Naive B cell (primary cell): ENCODE measurements at regions not wholly inside any gene's neighbourhood (a gene's known extent, or its start where the extent isn't known, plus 50 kb on each side); places are given as distances from the start of the nearest gene placed in this dataset.
"Not testable (repeated sequence)": the region's sequence is repeated elsewhere in the genome, so short reads cannot be mapped to it uniquely, and the experiment has no call there.

Experiments used
- ATAC-seq, 2 donors: fragments of 150-1000 bp; cut with Tn5 transposase; 2 replicates each; pipeline ENCODE4 v1.10.0; 2021; ENCODE audit warnings: low read depth in 2 of 2, mild to moderate bottlenecking in 2 of 2, moderate library complexity in 2 of 2
- DNase-seq: peaks from one replicate; pipeline ENCODE4 v3.0.0; 2022
- H3K27ac Mint-ChIP-seq, 6 donors: one replicate each; pipeline ENCODE4 v1.8.0; 2020 to 2022; ENCODE audit warnings: mild to moderate bottlenecking in 6 of 6, mixed read lengths in 6 of 6, moderate library complexity in 5 of 6, inconsistent platforms in 2 of 6
- H3K27me3 Mint-ChIP-seq, 3 donors: one replicate each; pipeline ENCODE4 v1.8.0; 2021 to 2022; ENCODE audit warnings: mixed read lengths in 3 of 3, mild to moderate bottlenecking in 1 of 3
- H3K36me3 Mint-ChIP-seq, 2 donors: one replicate each; pipeline ENCODE4 v1.8.0; 2020 to 2022; ENCODE audit warnings: mixed read lengths in 2 of 2, inconsistent platforms in 1 of 2, mild to moderate bottlenecking in 1 of 2
- H3K4me1 Mint-ChIP-seq, 3 donors: one replicate each; pipeline ENCODE4 v1.8.0; 2020 to 2022; ENCODE audit warnings: mixed read lengths in 3 of 3, inconsistent platforms in 1 of 3, mild to moderate bottlenecking in 1 of 3, moderate library complexity in 1 of 3
- H3K4me3 Mint-ChIP-seq, 8 donors: one replicate each; pipeline ENCODE4 v1.8.0; 2020 to 2022; ENCODE audit warnings: mild to moderate bottlenecking in 8 of 8, mixed read lengths in 8 of 8, moderate library complexity in 8 of 8, inconsistent platforms in 2 of 8
- H3K9me3 Mint-ChIP-seq, 7 donors: one replicate each; pipeline ENCODE4 v1.8.0; 2020 to 2022; ENCODE audit warnings: mixed read lengths in 7 of 7, mild to moderate bottlenecking in 5 of 7, inconsistent platforms in 2 of 7, moderate library complexity in 1 of 7

DNA sequence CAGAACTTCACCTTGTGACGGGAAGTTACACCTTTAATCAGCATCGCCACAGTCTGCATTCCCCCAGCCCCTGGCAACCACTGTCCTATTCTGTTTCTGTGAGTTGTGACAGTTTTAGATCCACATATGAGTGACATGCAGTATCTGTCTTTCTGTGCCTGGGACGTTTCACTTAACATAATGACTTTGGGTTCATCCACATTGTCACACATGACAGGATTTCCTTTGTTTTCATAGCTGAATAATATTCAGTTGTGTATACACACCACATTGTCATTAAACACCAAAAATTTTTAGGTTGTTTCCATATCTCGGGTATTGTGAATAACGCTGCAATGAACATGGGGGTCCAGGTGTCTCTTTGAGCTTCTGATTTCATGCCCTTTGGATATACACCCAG, 62.6 kb upstream of the BDH1 start:
- H3K27ac Mint-ChIP-seq, ATAC-seq, H3K4me3 Mint-ChIP-seq, H3K4me1 Mint-ChIP-seq, H3K27me3 Mint-ChIP-seq, DNase-seq: not testable (repeated sequence)
- H3K36me3 Mint-ChIP-seq = peaks cover 27 to 40% of the 10 kb centered on the region in 2 donors
- H3K9me3 Mint-ChIP-seq = peaks cover 0 to 19% (median 12%) of the 10 kb centered on the region in 7 donors

DNA sequence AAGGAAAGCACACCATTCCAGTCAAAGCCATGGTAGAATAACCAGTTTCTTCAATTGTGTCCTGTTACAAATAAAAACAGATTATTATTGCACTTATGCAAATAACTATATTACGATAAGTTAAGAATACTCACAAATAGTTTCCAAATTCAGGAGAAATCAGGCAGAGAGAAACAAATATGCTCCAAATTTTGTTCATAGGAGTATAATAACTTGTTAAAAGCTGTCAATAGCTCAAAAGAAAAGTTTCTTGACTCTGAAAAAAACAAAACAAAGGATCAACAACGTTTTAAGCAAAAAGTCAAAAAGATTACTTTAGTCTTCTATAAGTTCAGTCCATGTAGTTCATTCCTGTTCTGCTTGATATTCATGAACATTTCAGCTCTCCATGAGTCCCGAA, 59.7 kb upstream of the BDH1 start:
- Mint-ChIP-seq H3K27me3 (no peaks in the 10 kb centered on the region), H3K36me3 (peaks cover 36 to 48% of the 10 kb centered on the region in 2 donors), H3K9me3 (peaks cover 0 to 19% (median 12%) of the 10 kb centered on the region in 7 donors), H3K4me1 (no peaks in the 10 kb centered on the region), H3K27ac (peak overlapping the region in 2 of 6 donors; percentile 44 to 50), H3K4me3 (no peak overlapping the region)
- DNase-seq (no peak), ATAC-seq (no peak)

DNA sequence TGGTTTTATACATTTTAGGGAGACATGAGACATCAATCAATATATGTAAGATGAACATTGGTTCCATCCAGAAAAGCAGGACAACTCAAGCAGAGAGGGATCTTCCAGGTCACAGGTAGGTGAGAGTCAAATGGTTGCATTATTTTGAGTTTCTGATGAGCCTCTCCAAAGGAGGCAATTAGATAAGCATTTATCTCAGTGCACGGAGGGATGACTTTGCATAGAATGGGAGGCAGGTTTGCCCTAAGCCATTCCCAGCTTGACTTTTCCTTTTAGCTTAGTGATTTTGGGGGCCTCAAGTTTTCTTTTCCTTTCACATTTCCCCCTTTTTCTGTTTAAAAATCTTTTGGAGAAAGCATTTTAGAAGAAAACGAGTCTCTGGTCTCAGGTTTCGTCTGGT, 58.4 kb upstream of the BDH1 start:
- H3K4me3 Mint-ChIP-seq, H3K27ac Mint-ChIP-seq, ATAC-seq, H3K4me1 Mint-ChIP-seq, DNase-seq, H3K27me3 Mint-ChIP-seq: not testable (repeated sequence)
- peaks cover 36 to 48% of the 10 kb centered on the region in 2 donors for H3K36me3 Mint-ChIP-seq
- H3K9me3 Mint-ChIP-seq = peaks cover 0 to 19% (median 12%) of the 10 kb centered on the region in 7 donors

DNA sequence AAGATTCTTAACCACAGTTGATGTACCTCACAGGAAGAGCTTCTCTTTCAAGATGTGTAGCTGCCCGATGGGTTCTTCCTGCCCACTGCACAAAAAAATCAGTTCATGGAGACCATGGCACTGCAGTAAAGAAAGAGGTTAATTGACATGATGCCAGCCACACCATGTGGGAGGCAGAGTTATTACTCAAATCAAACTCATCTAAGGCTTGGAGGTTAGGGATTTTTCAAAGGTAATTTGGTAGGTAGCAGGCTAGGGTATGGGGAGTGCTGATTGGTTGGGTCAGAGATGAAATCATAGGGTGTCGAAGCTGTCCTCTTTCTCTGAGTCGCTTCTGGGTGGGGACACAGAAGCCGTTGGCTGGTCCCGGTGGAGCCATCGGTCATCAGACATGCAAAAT, 57.4 kb upstream of the BDH1 start:
- DNase-seq = no peak

DNA sequence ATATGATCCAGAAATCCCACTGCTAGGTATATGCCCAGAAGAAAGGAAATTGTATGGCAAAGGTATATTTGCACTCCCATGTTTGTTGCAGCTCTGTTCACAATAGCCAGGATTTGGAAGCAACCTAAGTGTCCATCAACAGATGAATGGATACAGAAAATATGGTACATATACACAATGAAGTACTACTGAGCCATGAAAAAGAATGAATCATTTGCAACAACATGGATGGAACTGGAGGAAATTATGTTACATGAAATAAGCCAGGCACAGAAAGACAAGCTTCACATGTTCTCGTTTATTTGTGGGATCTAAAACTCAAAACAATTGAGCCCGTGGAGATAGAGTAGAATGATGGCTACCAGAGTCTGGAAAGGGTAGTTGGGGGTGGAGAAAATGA, 55.5 kb upstream of the BDH1 start:
- no peak for ATAC-seq
- Mint-ChIP-seq H3K4me1 (no peaks in the 10 kb centered on the region), H3K9me3 (peaks cover 0 to 17% (median 9%) of the 10 kb centered on the region in 7 donors), H3K27ac (no peak overlapping the region), H3K36me3 (peaks cover 34 to 47% of the 10 kb centered on the region in 2 donors), H3K27me3 (no peaks in the 10 kb centered on the region), H3K4me3 (no peak overlapping the region)
- DNase-seq = no peak

More for the DNA sequence above, 57.4 kb upstream of the BDH1 start:
- Mint-ChIP-seq H3K36me3 (peaks cover 36 to 48% of the 10 kb centered on the region in 2 donors), H3K9me3 (peaks cover 0 to 19% (median 12%) of the 10 kb centered on the region in 7 donors), H3K4me1 (no peaks in the 10 kb centered on the region), H3K27me3 (no peaks in the 10 kb centered on the region), H3K4me3 (no peak overlapping the region), H3K27ac (peak overlapping the region in 1 of 6 donors; percentile 85)
- ATAC-seq = no peak

DNA sequence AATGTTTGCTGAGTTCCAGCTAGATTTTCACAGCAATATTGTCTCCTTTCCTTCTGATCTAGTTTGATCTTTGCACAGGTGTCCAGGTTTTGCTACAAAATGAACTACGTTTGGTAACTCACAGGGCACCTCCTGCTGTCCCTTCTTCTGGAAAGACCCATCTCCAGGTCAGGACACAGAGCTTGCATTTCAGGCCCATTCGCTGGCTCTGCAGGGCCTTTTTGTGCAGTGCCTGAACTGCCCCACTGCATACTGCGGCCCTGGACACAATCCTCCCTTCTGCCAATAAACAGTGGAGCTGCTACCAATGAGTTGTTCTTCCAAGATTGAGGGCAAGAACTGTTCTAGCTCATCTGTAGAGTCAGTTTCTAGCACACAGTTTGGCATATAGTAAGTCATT, 50.7 kb upstream of the BDH1 start:
- Mint-ChIP-seq H3K4me1 (peaks cover 0 to 2% (median 0%) of the 10 kb centered on the region in 3 donors), H3K4me3 (no peak overlapping the region), H3K9me3 (no peaks in the 10 kb centered on the region), H3K27ac (peak overlapping the region in 1 of 6 donors; percentile 6), H3K36me3 (peaks cover 14% of the 10 kb centered on the region in 2 donors), H3K27me3 (no peaks in the 10 kb centered on the region)
- DNase-seq (no peak), ATAC-seq (no peak)
